Kidney (tissue), 13 donors: ENCODE measurements at regions not wholly inside any gene's neighbourhood (a gene's known extent, or its start where the extent isn't known, plus 50 kb on each side); places are given as distances from the start of the nearest gene placed in this dataset.

Source experiments
- DNase-seq, 5 donors: peaks; one replicate each; pipeline ENCODE4 v3.0.0-alpha.2; 2013 to 2020
- FAIRE-seq: peaks from 2 replicates; lab custom pipeline; 2012; peaks lifted over from hg19 to GRCh38; lab: Jason Lieb, UNC
- H3K27ac ChIP-seq, 2 donors: one replicate each; pipeline ENCODE4 v1.7.0; 2013; ENCODE audit warnings: low read depth in 2 of 2, low read length in 2 of 2, inconsistent platforms in 1 of 2
- H3K27me3 ChIP-seq: one replicate; pipeline ENCODE4 v1.7.1; 2013; ENCODE audit warnings: low read length, inconsistent platforms; ENCODE audit not compliant: control insufficient read depth, insufficient read depth
- H3K36me3 ChIP-seq, 3 donors: one replicate each; pipeline versions ENCODE4 v1.7.0 to v1.7.1; 2013; ENCODE audit warnings: low read length in 3 of 3, control low read depth in 1 of 3, inconsistent platforms in 1 of 3; ENCODE audit not compliant: insufficient read depth in 3 of 3, control insufficient read depth in 2 of 3
- H3K4me1 ChIP-seq, 3 donors: one replicate each; pipeline versions ENCODE4 v1.7.0 to v1.7.1; 2013; ENCODE audit warnings: low read length in 3 of 3, inconsistent platforms in 1 of 3, low read depth in 1 of 3; ENCODE audit not compliant: control insufficient read depth in 2 of 3, insufficient read depth in 2 of 3
- H3K4me3 ChIP-seq, 3 donors: one replicate each; pipeline versions ENCODE4 v1.7.0 to v1.8.1; 2013; ENCODE audit warnings: low read length in 3 of 3, control low read depth in 1 of 3, inconsistent platforms in 1 of 3
- H3K9ac ChIP-seq, 3 donors: one replicate each; pipeline versions ENCODE4 v1.7.0 to v1.7.1; 2013; ENCODE audit warnings: low read length in 3 of 3, control low read depth in 1 of 3, inconsistent platforms in 1 of 3
- H3K9me3 ChIP-seq, 3 donors: one replicate each; pipeline versions ENCODE4 v1.7.0 to v1.7.1; 2013; ENCODE audit warnings: low read length in 3 of 3, control low read depth in 1 of 3, inconsistent platforms in 1 of 3; ENCODE audit not compliant: control insufficient read depth in 2 of 3, insufficient read depth in 1 of 3
- CTCF ChIP-seq: IDR thresholded peaks from 3 replicates; pipeline ENCODE4 v1.5.1; 2012; ENCODE audit warnings: mild to moderate bottlenecking, moderate library complexity, borderline replicate concordance; ENCODE audit not compliant: insufficient read depth; ENCODE audit errors: extremely low read depth
- intact Hi-C: fragments of 100-400 bp; cut with DNase I; formaldehyde crosslinking; loops from one replicate; pipeline ENCODE4 v1.11.1; 2022
- donor health status: control.
- donor health status: control.
- donor health status: control.
- donor health status: control.
- donor health status: control.
- donor health status: DM: yes; HTN: yes; CAD: no.
- donor health status: Normal renal cell carcinoma (clear cell type).

GRCh38 chr2:2881499-2881898, 496.1 kb downstream of the EIPR1 start:
- Histone ChIP-seq H3K9ac (no peak overlapping the region), H3K27me3 (no peaks in the 10 kb centered on the region), H3K27ac (no peak overlapping the region), H3K4me3 (no peak overlapping the region), H3K4me1 (no peaks in the 10 kb centered on the region), H3K9me3 (peaks cover 0 to 5% (median 2%) of the 10 kb centered on the region in 3 donors), H3K36me3 (no peaks in the 10 kb centered on the region)
- FAIRE-seq (no peak), DNase-seq (peak in 3 of 5 donors; percentile 35 to 76 (median 50))
- intact Hi-C loops, result no loop called here
- TF ChIP-seq CTCF, result no peak

GRCh38 chr2:2880938-2881337, 496.7 kb downstream of the EIPR1 start:
- intact Hi-C loops, result no loop called here
- Histone ChIP-seq H3K4me1 (no peaks in the 10 kb centered on the region), H3K9me3 (peaks cover 0 to 5% (median 2%) of the 10 kb centered on the region in 3 donors), H3K36me3 (no peaks in the 10 kb centered on the region), H3K27me3 (no peaks in the 10 kb centered on the region), H3K27ac (no peak overlapping the region), H3K4me3 (no peak overlapping the region), H3K9ac (no peak overlapping the region)
- FAIRE-seq (no peak), DNase-seq (no peak)
- TF ChIP-seq CTCF, result no peak

GRCh38 chr2:2879781-2880180, 497.8 kb downstream of the EIPR1 start:
- Histone ChIP-seq H3K4me3 (no peak overlapping the region), H3K4me1 (no peaks in the 10 kb centered on the region), H3K36me3 (no peaks in the 10 kb centered on the region), H3K9me3 (peaks cover 0 to 5% (median 2%) of the 10 kb centered on the region in 3 donors), H3K27me3 (no peaks in the 10 kb centered on the region), H3K27ac (no peak overlapping the region), H3K9ac (no peak overlapping the region)
- TF ChIP-seq CTCF, result no peak
- peak in 3 of 5 donors; percentile 33 to 58 (median 40) for DNase-seq
- FAIRE-seq, result no peak
- intact Hi-C loops, result no loop called here

GRCh38 chr2:2879071-2879470, 498.5 kb downstream of the EIPR1 start:
- no peak for TF ChIP-seq CTCF
- Histone ChIP-seq H3K4me3 (no peak overlapping the region), H3K4me1 (no peaks in the 10 kb centered on the region), H3K9me3 (peaks cover 0 to 5% (median 2%) of the 10 kb centered on the region in 3 donors), H3K9ac (no peak overlapping the region), H3K27me3 (no peaks in the 10 kb centered on the region), H3K27ac (no peak overlapping the region), H3K36me3 (no peaks in the 10 kb centered on the region)
- intact Hi-C loops, result no loop called here
- FAIRE-seq (no peak), DNase-seq (no peak)
